ENCODE measurements at regions not wholly inside any gene's neighbourhood (a gene's known extent, or its start where the extent isn't known, plus 50 kb on each side); places are given as distances from the start of the nearest gene placed in this dataset.

DNA sequence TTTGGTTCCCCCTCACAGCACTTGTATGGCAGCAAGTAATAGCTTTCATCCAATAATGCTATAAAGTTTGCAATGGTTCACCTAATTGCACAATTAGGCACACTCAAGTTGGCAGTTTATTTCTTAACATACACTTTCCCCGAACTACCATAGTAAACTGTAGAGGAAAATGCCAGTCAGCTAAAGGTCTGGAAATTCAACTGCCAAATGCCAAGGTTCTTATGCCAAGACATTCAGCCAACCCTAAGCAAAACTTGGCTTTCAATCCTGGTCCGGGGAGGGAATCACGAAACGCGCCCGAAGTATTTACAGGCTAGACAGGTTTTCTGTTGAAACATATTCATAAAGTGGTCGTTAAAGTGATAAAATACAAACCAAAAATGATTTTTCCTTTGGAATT is 1512.4 kb upstream of the FLRT2 start:
- H3K36me3 Mint-ChIP-seq (ENCODE audit: unreplicated experiment): peaks cover 9% of the 10 kb centered on the region
- H3K9me3 Mint-ChIP-seq (ENCODE audit: unreplicated experiment): peaks cover 30% of the 10 kb centered on the region
- no peak overlapping the region for H3K4me3 Mint-ChIP-seq (ENCODE audit: unreplicated experiment)
- peaks cover under 1% of the 10 kb centered on the region for H3K4me1 Mint-ChIP-seq (ENCODE audit: unreplicated experiment)
- DNase-seq (ENCODE audit: extremely low spot score, unreplicated experiment): no peak
- H3K27me3 Mint-ChIP-seq (ENCODE audit: unreplicated experiment): no peaks in the 10 kb centered on the region
- H3K27ac Mint-ChIP-seq (ENCODE audit: unreplicated experiment): no peak overlapping the region
- TF ChIP-seq, protein P1, sequence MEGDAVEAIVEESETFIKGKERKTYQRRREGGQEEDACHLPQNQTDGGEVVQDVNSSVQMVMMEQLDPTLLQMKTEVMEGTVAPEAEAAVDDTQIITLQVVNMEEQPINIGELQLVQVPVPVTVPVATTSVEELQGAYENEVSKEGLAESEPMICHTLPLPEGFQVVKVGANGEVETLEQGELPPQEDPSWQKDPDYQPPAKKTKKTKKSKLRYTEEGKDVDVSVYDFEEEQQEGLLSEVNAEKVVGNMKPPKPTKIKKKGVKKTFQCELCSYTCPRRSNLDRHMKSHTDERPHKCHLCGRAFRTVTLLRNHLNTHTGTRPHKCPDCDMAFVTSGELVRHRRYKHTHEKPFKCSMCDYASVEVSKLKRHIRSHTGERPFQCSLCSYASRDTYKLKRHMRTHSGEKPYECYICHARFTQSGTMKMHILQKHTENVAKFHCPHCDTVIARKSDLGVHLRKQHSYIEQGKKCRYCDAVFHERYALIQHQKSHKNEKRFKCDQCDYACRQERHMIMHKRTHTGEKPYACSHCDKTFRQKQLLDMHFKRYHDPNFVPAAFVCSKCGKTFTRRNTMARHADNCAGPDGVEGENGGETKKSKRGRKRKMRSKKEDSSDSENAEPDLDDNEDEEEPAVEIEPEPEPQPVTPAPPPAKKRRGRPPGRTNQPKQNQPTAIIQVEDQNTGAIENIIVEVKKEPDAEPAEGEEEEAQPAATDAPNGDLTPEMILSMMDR (IDR thresholded peaks at IDR 0.05): no peak

- TF ChIP-seq, protein P1 (IDR thresholded peaks at IDR 0.05): no peak
- Mint-ChIP-seq H3K4me3 (ENCODE audit: unreplicated experiment) (no peak overlapping the region), H3K27me3 (ENCODE audit: unreplicated experiment) (no peaks in the 10 kb centered on the region), H3K4me1 (ENCODE audit: unreplicated experiment) (peaks cover 2% of the 10 kb centered on the region), H3K9me3 (ENCODE audit: unreplicated experiment) (peaks cover 26% of the 10 kb centered on the region), H3K27ac (ENCODE audit: unreplicated experiment) (no peak overlapping the region), H3K36me3 (ENCODE audit: unreplicated experiment) (peaks cover 11% of the 10 kb centered on the region)
- DNase-seq (ENCODE audit: extremely low spot score, unreplicated experiment): no peak
Observed at GRCh38 chr14:84021433-84021832, 1508.5 kb upstream of the FLRT2 start.

DNA sequence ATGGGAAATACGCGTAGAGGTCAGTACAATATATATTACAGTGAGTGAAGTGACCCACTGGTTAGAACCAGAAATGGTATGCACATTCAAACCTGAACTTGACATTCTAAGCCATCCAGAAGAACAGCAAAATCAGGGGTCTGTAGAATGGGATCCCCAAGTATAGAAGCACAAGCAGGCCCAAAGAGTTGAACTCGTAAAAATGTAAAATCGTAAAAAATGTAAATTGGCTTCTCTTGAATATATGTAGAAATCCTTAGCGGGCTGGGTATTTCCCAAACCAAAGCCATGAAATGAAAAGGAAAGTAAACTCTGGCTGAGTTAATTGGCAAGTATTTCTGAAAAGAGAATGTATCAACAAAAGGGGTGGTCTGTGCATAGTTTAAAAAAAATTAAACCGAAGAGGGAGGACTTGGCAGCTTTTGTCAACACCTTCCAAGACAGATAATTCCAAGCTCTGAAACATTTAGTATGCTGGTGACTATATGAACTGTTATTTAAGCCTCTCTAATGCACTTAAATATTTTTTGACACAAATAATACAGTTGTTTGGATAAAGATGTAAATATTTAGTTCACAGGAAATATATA is 1505.6 kb upstream of the FLRT2 start:
- peaks cover 2% of the 10 kb centered on the region for H3K4me1 Mint-ChIP-seq (ENCODE audit: unreplicated experiment)
- H3K9me3 Mint-ChIP-seq (ENCODE audit: unreplicated experiment): peaks cover 26% of the 10 kb centered on the region
- H3K27me3 Mint-ChIP-seq (ENCODE audit: unreplicated experiment): no peaks in the 10 kb centered on the region
- H3K36me3 Mint-ChIP-seq (ENCODE audit: unreplicated experiment): peaks cover 11% of the 10 kb centered on the region
- H3K27ac Mint-ChIP-seq (ENCODE audit: unreplicated experiment): no peak overlapping the region
- no peak overlapping the region for H3K4me3 Mint-ChIP-seq (ENCODE audit: unreplicated experiment)
- TF ChIP-seq, protein P1 (IDR thresholded peaks at IDR 0.05): no peak
- no peak for DNase-seq (ENCODE audit: extremely low spot score, unreplicated experiment)

DNA sequence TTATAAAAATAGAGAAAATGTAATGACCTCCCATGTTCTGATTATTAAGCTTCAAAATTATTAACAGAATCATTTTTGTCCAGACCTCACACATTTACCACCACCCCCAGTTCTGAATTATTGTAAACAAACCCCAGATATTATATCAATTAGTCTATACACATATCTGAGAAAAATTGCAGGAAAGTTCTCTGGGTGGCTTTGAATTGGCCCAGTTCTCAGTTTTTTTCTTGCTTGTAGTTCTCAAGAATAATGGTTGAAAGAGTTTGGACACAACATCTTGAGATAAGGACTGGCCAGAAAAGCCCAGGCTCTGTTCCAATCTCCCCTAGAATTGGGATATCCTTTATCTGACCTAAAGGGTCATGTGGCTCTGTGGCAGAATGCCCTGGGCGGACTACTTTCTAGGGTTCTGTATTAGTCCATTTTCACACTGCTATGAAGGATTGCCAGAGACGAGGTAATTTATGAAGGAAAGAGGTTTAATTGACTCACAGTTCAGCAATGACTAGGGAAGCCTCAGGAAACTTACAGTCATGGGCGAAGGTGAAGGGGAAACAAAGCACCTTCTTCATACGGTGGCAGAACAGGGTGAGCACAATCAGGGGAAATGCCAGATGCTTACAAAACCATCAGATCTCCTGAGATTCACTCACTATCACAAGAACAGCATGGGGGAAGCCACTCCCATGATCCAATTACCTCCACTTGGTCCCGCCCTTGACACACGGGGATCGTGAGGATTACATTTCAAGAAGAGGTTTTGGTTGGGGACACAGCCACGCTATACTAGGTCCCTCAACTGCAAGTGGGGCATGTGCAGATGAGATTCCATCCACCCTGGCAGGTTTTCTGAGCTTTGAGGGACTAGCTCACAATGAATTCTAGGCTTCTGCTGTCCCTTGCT is 1504.6 kb upstream of the FLRT2 start:
- Mint-ChIP-seq H3K27me3 (ENCODE audit: unreplicated experiment) (no peaks in the 10 kb centered on the region), H3K4me3 (ENCODE audit: unreplicated experiment) (no peak overlapping the region), H3K27ac (ENCODE audit: unreplicated experiment) (no peak overlapping the region), H3K4me1 (ENCODE audit: unreplicated experiment) (peaks cover 2% of the 10 kb centered on the region), H3K36me3 (ENCODE audit: unreplicated experiment) (peaks cover 11% of the 10 kb centered on the region), H3K9me3 (ENCODE audit: unreplicated experiment) (peaks cover 25% of the 10 kb centered on the region)
- DNase-seq (ENCODE audit: extremely low spot score, unreplicated experiment): no peak
- TF ChIP-seq, protein P1 (IDR thresholded peaks at IDR 0.05): no peak

- TF ChIP-seq, protein P1 (IDR thresholded peaks at IDR 0.05): no peak
- Mint-ChIP-seq H3K9me3 (ENCODE audit: unreplicated experiment) (peaks cover 6% of the 10 kb centered on the region), H3K4me1 (ENCODE audit: unreplicated experiment) (peaks cover 2% of the 10 kb centered on the region), H3K27ac (ENCODE audit: unreplicated experiment) (no peak overlapping the region), H3K36me3 (ENCODE audit: unreplicated experiment) (peaks cover 2% of the 10 kb centered on the region), H3K4me3 (ENCODE audit: unreplicated experiment) (no peak overlapping the region), H3K27me3 (ENCODE audit: unreplicated experiment) (no peaks in the 10 kb centered on the region)
- no peak for DNase-seq (ENCODE audit: extremely low spot score, unreplicated experiment)
Observed at GRCh38 chr14:84027351-84027750, 1502.6 kb upstream of the FLRT2 start.

Measured in osteocyte (in vitro differentiated cells).